Activated CD4-positive, alpha-beta T cell treated with anti-CD3 and anti-CD28 coated beads, Interleukin-2, amount 10 ng/mL, durations not matched to agents 7 days and 5 days (primary cell): ENCODE measurements at regions not wholly inside any gene's neighbourhood (a gene's known extent, or its start where the extent isn't known, plus 50 kb on each side); places are given as distances from the start of the nearest gene placed in this dataset.

Experiments
- CTCF ChIA-PET: fragments of 350-600 bp; sonication (Branson Sonifier 250); formaldehyde crosslinking; loops from one replicate; lab custom pipeline; 2021; ENCODE audit warnings: antibody characterized with exemption; lab: Charles Lee
- POLR2A ChIA-PET: fragments of 350-600 bp; sonication (Branson Sonifier 250); formaldehyde crosslinking; loops from one replicate; lab custom pipeline; 2021; ENCODE audit warnings: antibody characterized with exemption; lab: Charles Lee
- DNase-seq: peaks from one replicate; pipeline ENCODE4 v3.0.0-alpha.2; 2020
- H3K27ac Mint-ChIP-seq: one replicate; pipeline ENCODE4 v1.8.0; 2021; ENCODE audit warnings: mild to moderate bottlenecking, moderate library complexity, mixed read lengths
- H3K27me3 Mint-ChIP-seq: one replicate; pipeline ENCODE4 v1.8.0; 2021; ENCODE audit warnings: mixed read lengths
- H3K36me3 Mint-ChIP-seq: one replicate; pipeline ENCODE4 v1.8.0; 2021; ENCODE audit warnings: low read depth, mixed read lengths
- H3K4me1 Mint-ChIP-seq: one replicate; pipeline ENCODE4 v1.8.0; 2021; ENCODE audit warnings: mixed read lengths
- H3K4me3 Mint-ChIP-seq: one replicate; pipeline ENCODE4 v1.8.0; 2021; ENCODE audit warnings: mild to moderate bottlenecking, moderate library complexity, mixed read lengths
- H3K9me3 Mint-ChIP-seq: one replicate; pipeline ENCODE4 v1.8.0; 2021; ENCODE audit warnings: mixed read lengths

- ChIA-PET POLR2A (no interaction called here), CTCF (no interaction called here)
- H3K9me3 Mint-ChIP-seq = no peaks in the 10 kb centered on the region
- DNase-seq = no peak
- H3K36me3 Mint-ChIP-seq = no peaks in the 10 kb centered on the region
- no peak overlapping the region for H3K27ac Mint-ChIP-seq
- H3K4me1 Mint-ChIP-seq = no peaks in the 10 kb centered on the region
- no peak overlapping the region for H3K4me3 Mint-ChIP-seq
- H3K27me3 Mint-ChIP-seq = peaks cover 2% of the 10 kb centered on the region
These were observed 174.2 kb upstream of the NCAM1 start for GRCh38 chr11:112786886-112787530.

GRCh38 chr11:112789481-112789880 lies 171.7 kb upstream of the NCAM1 start:
- Mint-ChIP-seq H3K9me3 (no peaks in the 10 kb centered on the region), H3K27me3 (peaks cover 4% of the 10 kb centered on the region), H3K36me3 (no peaks in the 10 kb centered on the region), H3K27ac (no peak overlapping the region), H3K4me1 (peaks cover 10% of the 10 kb centered on the region), H3K4me3 (no peak overlapping the region)
- ChIA-PET CTCF (interaction anchor here (0.6 kb wide), 1 partner anchor 424 kb away, joined by 3 read pairs; no protein-coding TSS in a partner anchor), POLR2A (no interaction called here)
- no peak for DNase-seq

- Mint-ChIP-seq H3K9me3 (no peaks in the 10 kb centered on the region), H3K36me3 (no peaks in the 10 kb centered on the region), H3K4me1 (peaks cover 10% of the 10 kb centered on the region), H3K27me3 (peaks cover 4% of the 10 kb centered on the region), H3K27ac (no peak overlapping the region), H3K4me3 (no peak overlapping the region)
- POLR2A ChIA-PET = no interaction called here
- DNase-seq = no peak
- CTCF ChIA-PET = interaction anchor here (0.6 to 0.7 kb wide), 3 partner anchors 30 to 586 kb away, joined by 3 read pairs; no protein-coding TSS in a partner anchor
These were observed 170.9 kb upstream of the NCAM1 start for GRCh38 chr11:112790286-112790685.

GRCh38 chr11:112792070-112792469 lies 169.2 kb upstream of the NCAM1 start:
- no peak overlapping the region for H3K27ac Mint-ChIP-seq
- no peak overlapping the region for H3K4me3 Mint-ChIP-seq
- CTCF ChIA-PET = no interaction called here

GRCh38 chr11:112793416-112793815 lies 167.8 kb upstream of the NCAM1 start:
- H3K27me3 Mint-ChIP-seq = peaks cover 2% of the 10 kb centered on the region
- CTCF ChIA-PET = no interaction called here
- POLR2A ChIA-PET = no interaction called here
- no peak for DNase-seq
- H3K4me3 Mint-ChIP-seq = no peak overlapping the region
- peaks cover 13% of the 10 kb centered on the region for H3K4me1 Mint-ChIP-seq
- no peaks in the 10 kb centered on the region for H3K9me3 Mint-ChIP-seq
- H3K27ac Mint-ChIP-seq = no peak overlapping the region
- no peaks in the 10 kb centered on the region for H3K36me3 Mint-ChIP-seq

More at GRCh38 chr11:112792070-112792469, 169.2 kb upstream of the NCAM1 start:
- Mint-ChIP-seq H3K4me1 (peaks cover 10% of the 10 kb centered on the region), H3K36me3 (no peaks in the 10 kb centered on the region), H3K27me3 (peaks cover 4% of the 10 kb centered on the region), H3K9me3 (no peaks in the 10 kb centered on the region)
- POLR2A ChIA-PET = no interaction called here
- no peak for DNase-seq

GRCh38 chr11:112794331-112794846 lies 166.8 kb upstream of the NCAM1 start:
- ChIA-PET CTCF (no interaction called here), POLR2A (no interaction called here)
- H3K27me3 Mint-ChIP-seq = peaks cover 2% of the 10 kb centered on the region
- H3K4me1 Mint-ChIP-seq = peaks cover 13% of the 10 kb centered on the region
- H3K4me3 Mint-ChIP-seq = no peak overlapping the region
- H3K27ac Mint-ChIP-seq = no peak overlapping the region
- no peaks in the 10 kb centered on the region for H3K9me3 Mint-ChIP-seq
- H3K36me3 Mint-ChIP-seq = no peaks in the 10 kb centered on the region
- no peak for DNase-seq

GRCh38 chr11:112795142-112795815 lies 165.9 kb upstream of the NCAM1 start:
- Mint-ChIP-seq H3K27me3 (peaks cover 2% of the 10 kb centered on the region), H3K4me1 (peaks cover 13% of the 10 kb centered on the region), H3K27ac (no peak overlapping the region), H3K9me3 (no peaks in the 10 kb centered on the region), H3K36me3 (no peaks in the 10 kb centered on the region), H3K4me3 (no peak overlapping the region)
- ChIA-PET POLR2A (no interaction called here), CTCF (interaction anchor here (0.9 kb wide), 1 partner anchor 12 kb away, joined by 3 read pairs; no protein-coding TSS in a partner anchor)
- peak; percentile 50 for DNase-seq

- Mint-ChIP-seq H3K36me3 (no peaks in the 10 kb centered on the region), H3K9me3 (no peaks in the 10 kb centered on the region), H3K4me1 (peaks cover 13% of the 10 kb centered on the region), H3K4me3 (no peak overlapping the region), H3K27ac (no peak overlapping the region), H3K27me3 (peaks cover 2% of the 10 kb centered on the region)
- no peak for DNase-seq
- CTCF ChIA-PET = interaction anchor here (0.9 kb wide), 1 partner anchor 11 kb away, joined by 3 read pairs; no protein-coding TSS in a partner anchor
- POLR2A ChIA-PET = no interaction called here
These were observed 165.1 kb upstream of the NCAM1 start for GRCh38 chr11:112795911-112796649.

GRCh38 chr11:112797092-112797491 lies 164.1 kb upstream of the NCAM1 start:
- ChIA-PET CTCF (interaction anchor here (0.6 kb wide), 1 partner anchor 69 kb away, joined by 4 read pairs; no protein-coding TSS in a partner anchor), POLR2A (no interaction called here)
- no peak overlapping the region for H3K4me3 Mint-ChIP-seq
- H3K9me3 Mint-ChIP-seq = no peaks in the 10 kb centered on the region
- no peaks in the 10 kb centered on the region for H3K36me3 Mint-ChIP-seq
- no peak for DNase-seq
- peaks cover 13% of the 10 kb centered on the region for H3K4me1 Mint-ChIP-seq
- H3K27me3 Mint-ChIP-seq = peaks cover 2% of the 10 kb centered on the region
- H3K27ac Mint-ChIP-seq = no peak overlapping the region

GRCh38 chr11:112797648-112798293 lies 163.4 kb upstream of the NCAM1 start:
- peaks cover under 1% of the 10 kb centered on the region for H3K27me3 Mint-ChIP-seq
- H3K36me3 Mint-ChIP-seq = no peaks in the 10 kb centered on the region
- peak; percentile 40 for DNase-seq
- H3K4me3 Mint-ChIP-seq = peak overlapping the region; percentile 11
- POLR2A ChIA-PET = no interaction called here
- CTCF ChIA-PET = interaction anchor here (0.6 kb wide), 1 partner anchor 69 kb away, joined by 4 read pairs; no protein-coding TSS in a partner anchor
- no peaks in the 10 kb centered on the region for H3K9me3 Mint-ChIP-seq
- peaks cover 13% of the 10 kb centered on the region for H3K4me1 Mint-ChIP-seq
- no peak overlapping the region for H3K27ac Mint-ChIP-seq

GRCh38 chr11:112801025-112801816 lies 160.0 kb upstream of the NCAM1 start:
- Mint-ChIP-seq H3K9me3 (no peaks in the 10 kb centered on the region), H3K4me3 (no peak overlapping the region), H3K4me1 (peaks cover 3% of the 10 kb centered on the region), H3K36me3 (no peaks in the 10 kb centered on the region), H3K27ac (no peak overlapping the region), H3K27me3 (no peaks in the 10 kb centered on the region)
- no peak for DNase-seq
- ChIA-PET CTCF (interaction anchor here (0.9 to 1.1 kb wide), 2 partner anchors 489 to 491 kb away, joined by 3 read pairs; no protein-coding TSS in a partner anchor), POLR2A (no interaction called here)

- H3K36me3 Mint-ChIP-seq = no peaks in the 10 kb centered on the region
- no peak overlapping the region for H3K4me3 Mint-ChIP-seq
- DNase-seq = no peak
- ChIA-PET POLR2A (no interaction called here), CTCF (interaction anchor here (0.9 to 1.1 kb wide), 2 partner anchors 488 to 491 kb away, joined by 3 read pairs; no protein-coding TSS in a partner anchor)
- H3K4me1 Mint-ChIP-seq = peaks cover 3% of the 10 kb centered on the region
- no peak overlapping the region for H3K27ac Mint-ChIP-seq
- H3K27me3 Mint-ChIP-seq = no peaks in the 10 kb centered on the region
- no peaks in the 10 kb centered on the region for H3K9me3 Mint-ChIP-seq
These were observed 159.5 kb upstream of the NCAM1 start for GRCh38 chr11:112801817-112802088.
